HL-60 (cell line): ENCODE measurements at regions not wholly inside any gene's neighbourhood (a gene's known extent, or its start where the extent isn't known, plus 50 kb on each side); places are given as distances from the start of the nearest gene placed in this dataset.

ENCODE experiments used
- DNase-seq, 2 experiments: peaks; one replicate each; pipeline ENCODE4 v3.0.0-alpha.2; 2010 to 2020; ENCODE audit warnings: low read depth in 1 of 2, low spot score in 1 of 2
- H3K27ac ChIP-seq: fragments of 250-450 bp; sonication (Bioruptor Pico); replicated peaks from 2 replicates; pipeline ENCODE4 v1.5.1; 2020; ENCODE audit warnings: mild to moderate bottlenecking, moderate library complexity
- H3K27me3 ChIP-seq: fragments of 250-450 bp; sonication (Bioruptor Pico); 2 replicates; pipeline ENCODE4 v1.5.1; 2021; ENCODE audit warnings: mild to moderate bottlenecking, moderate library complexity; ENCODE audit not compliant: insufficient read depth, poor library complexity, severe bottlenecking
- H3K4me3 ChIP-seq: replicated peaks from 2 replicates; pipeline ENCODE4 v1.5.1; 2011; ENCODE audit warnings: mild to moderate bottlenecking, control low read depth, low read length; ENCODE audit not compliant: insufficient read depth
- GABPA ChIP-seq: IDR thresholded peaks from 2 replicates; pipeline ENCODE4 v1.6.1; 2012; ENCODE audit warnings: low read depth
- POLR2AphosphoS5 ChIP-seq: IDR thresholded peaks from 2 replicates; pipeline ENCODE4 v1.6.1; 2012; ENCODE audit warnings: low read depth
- REST ChIP-seq: IDR thresholded peaks from 2 replicates; pipeline ENCODE4 v1.6.1; 2012; ENCODE audit warnings: low read depth; ENCODE audit not compliant: insufficient replicate concordance
- SPI1 ChIP-seq: IDR thresholded peaks from 2 replicates; pipeline ENCODE4 v1.6.1; 2012; ENCODE audit warnings: low read depth, mild to moderate bottlenecking, borderline replicate concordance
- TF ChIP-seq, protein P1 (sequence below): IDR thresholded peaks from one replicate; pipeline ENCODE4 v1.5.1; 2011; ENCODE audit warnings: low read length, control low read depth, inconsistent platforms; ENCODE audit not compliant: insufficient read depth

DNA sequence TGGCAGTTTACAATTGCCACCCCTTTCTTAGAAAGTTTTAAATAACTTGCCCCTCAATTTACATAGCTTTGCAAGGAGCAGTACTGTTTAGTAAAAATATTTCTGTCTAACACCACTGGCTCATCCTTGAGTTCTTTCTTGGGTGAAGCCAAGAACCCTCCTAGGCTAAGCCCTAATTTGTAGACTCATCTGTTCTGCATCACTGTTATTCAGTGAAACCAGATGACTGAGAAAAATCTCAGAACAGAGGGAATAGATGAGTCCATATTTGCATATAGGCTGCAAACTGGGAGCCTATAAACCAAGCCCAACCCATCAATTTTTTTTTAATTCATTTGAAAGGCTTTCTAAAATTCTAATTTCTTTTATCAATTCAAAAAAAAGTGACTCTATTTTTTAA lies 161.4 kb upstream of the TFPI start:
- no peak overlapping the region for H3K4me3 ChIP-seq
- DNase-seq, result no peak
- no peak overlapping the region for H3K27ac ChIP-seq
- H3K27me3 ChIP-seq, result no peaks in the 10 kb centered on the region
- TF ChIP-seq, protein P1, sequence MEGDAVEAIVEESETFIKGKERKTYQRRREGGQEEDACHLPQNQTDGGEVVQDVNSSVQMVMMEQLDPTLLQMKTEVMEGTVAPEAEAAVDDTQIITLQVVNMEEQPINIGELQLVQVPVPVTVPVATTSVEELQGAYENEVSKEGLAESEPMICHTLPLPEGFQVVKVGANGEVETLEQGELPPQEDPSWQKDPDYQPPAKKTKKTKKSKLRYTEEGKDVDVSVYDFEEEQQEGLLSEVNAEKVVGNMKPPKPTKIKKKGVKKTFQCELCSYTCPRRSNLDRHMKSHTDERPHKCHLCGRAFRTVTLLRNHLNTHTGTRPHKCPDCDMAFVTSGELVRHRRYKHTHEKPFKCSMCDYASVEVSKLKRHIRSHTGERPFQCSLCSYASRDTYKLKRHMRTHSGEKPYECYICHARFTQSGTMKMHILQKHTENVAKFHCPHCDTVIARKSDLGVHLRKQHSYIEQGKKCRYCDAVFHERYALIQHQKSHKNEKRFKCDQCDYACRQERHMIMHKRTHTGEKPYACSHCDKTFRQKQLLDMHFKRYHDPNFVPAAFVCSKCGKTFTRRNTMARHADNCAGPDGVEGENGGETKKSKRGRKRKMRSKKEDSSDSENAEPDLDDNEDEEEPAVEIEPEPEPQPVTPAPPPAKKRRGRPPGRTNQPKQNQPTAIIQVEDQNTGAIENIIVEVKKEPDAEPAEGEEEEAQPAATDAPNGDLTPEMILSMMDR, result no peak
- no peak for TF ChIP-seq POLR2AphosphoS5
- no peak for TF ChIP-seq REST
- no peak for TF ChIP-seq SPI1
- no peak for TF ChIP-seq GABPA

DNA sequence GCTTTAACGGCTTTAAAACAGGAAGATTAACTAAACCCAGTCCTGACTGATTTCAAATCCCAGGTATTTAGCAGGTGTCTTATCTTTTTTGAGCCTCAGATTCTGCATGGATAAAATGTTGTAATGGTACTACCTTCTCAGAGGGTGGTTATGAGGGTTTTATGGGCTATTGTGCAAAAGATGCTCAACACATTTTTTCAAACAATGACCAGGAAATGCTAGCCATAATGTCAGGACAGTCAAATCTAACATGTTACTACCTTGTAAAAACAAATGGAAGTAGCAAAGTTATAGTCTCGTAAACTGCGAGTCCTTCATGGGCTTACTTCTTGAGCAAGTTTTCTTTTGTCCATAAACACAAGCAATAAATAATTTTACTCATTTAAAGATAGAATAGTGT lies 162.1 kb upstream of the TFPI start:
- no peaks in the 10 kb centered on the region for H3K27me3 ChIP-seq
- H3K4me3 ChIP-seq, result no peak overlapping the region
- H3K27ac ChIP-seq, result no peak overlapping the region
- TF ChIP-seq, protein P1, result no peak
- TF ChIP-seq REST (no peak), SPI1 (no peak), POLR2AphosphoS5 (no peak), GABPA (no peak)
- no peak for DNase-seq

DNA sequence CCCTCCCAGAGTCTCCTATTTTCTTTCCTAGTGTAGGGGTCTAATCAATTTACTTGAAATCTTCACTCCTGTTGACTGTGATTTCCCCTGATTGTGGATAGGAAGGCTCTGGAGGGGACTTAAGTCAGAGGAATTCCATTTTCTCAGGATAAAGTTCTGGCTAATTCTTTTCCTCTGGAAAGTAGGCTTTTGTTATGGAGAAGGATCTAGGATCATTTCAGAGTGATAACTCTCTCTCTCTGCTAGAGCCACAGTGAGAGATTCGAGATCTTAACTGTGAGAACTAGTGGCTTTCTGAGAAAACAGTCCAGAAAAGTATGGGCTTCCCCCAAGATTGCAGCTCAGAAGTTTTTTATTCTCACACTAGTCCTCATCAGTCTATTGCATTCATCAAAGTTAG lies 163.9 kb upstream of the TFPI start:
- DNase-seq, result no peak
- Histone ChIP-seq H3K4me3 (no peak overlapping the region), H3K27ac (no peak overlapping the region), H3K27me3 (no peaks in the 10 kb centered on the region)
- TF ChIP-seq, protein P1, result no peak
- TF ChIP-seq REST, result no peak
- no peak for TF ChIP-seq GABPA
- TF ChIP-seq POLR2AphosphoS5, result no peak
- no peak for TF ChIP-seq SPI1
